ENCODE measurements at regions not wholly inside any gene's neighbourhood (a gene's known extent, or its start where the extent isn't known, plus 50 kb on each side); places are given as distances from the start of the nearest gene placed in this dataset.

- no peak overlapping the region for H3K23ac ChIP-seq (ENCODE audit: insufficient read length)
- DNase-seq (ENCODE audit: low read depth in 1 of 2, low spot score in 2 of 2): no peak
- H2BK20ac ChIP-seq (ENCODE audit: low read length): no peak overlapping the region
- H2AK5ac ChIP-seq (ENCODE audit: low read depth, low read length): no peak overlapping the region
- no peak overlapping the region for H4K5ac ChIP-seq (ENCODE audit: insufficient read length, low read depth, low read length)
- no peak overlapping the region for H4K91ac ChIP-seq (replicated peaks; ENCODE audit: insufficient read length, low read length)
- no peaks in the 10 kb centered on the region for H3K4me1 ChIP-seq (replicated peaks in 1 of 4; ENCODE audit: control insufficient read depth in 3 of 4, insufficient read depth in 4 of 4, low read length in 3 of 4)
- POLR2A ChIA-PET (ENCODE audit: partially characterized antibody): no interaction called here
- no peak overlapping the region for H3K4me3 ChIP-seq (ENCODE audit: extremely low read depth in 1 of 4, insufficient read depth in 2 of 4, low read depth in 3 of 4, low read length in 4 of 4)
- H3K36me3 ChIP-seq (ENCODE audit: control insufficient read depth in 2 of 4, insufficient read depth in 4 of 4, low read length in 3 of 4): peaks cover 0 to under 1% (median 0%) of the 10 kb centered on the region in 4 experiments; a peak in 1 of 8 replicates
- no peaks in the 10 kb centered on the region for H3K79me1 ChIP-seq (ENCODE audit: low read depth, low read length)
- H2BK15ac ChIP-seq (ENCODE audit: low read length): no peak overlapping the region
- no peak for TF ChIP-seq TCF12 (IDR thresholded peaks at IDR 0.05; ENCODE audit: low read depth, low read length)
- no peak for TF ChIP-seq YY1 (IDR thresholded peaks at IDR 0.05; ENCODE audit: low read depth, low read length)
- TF ChIP-seq TAF1 (IDR thresholded peaks at IDR 0.05; ENCODE audit: low read depth, low read length): no peak
- no peak for TF ChIP-seq HDAC6 (IDR thresholded peaks at IDR 0.05; ENCODE audit: low read depth, low read length)
- no peak for TF ChIP-seq RNF2 (IDR thresholded peaks at IDR 0.05; ENCODE audit: borderline replicate concordance, low read depth, low read length, missing control alignments, poor library complexity, severe bottlenecking)
- CTCF ChIA-PET (ENCODE audit: partially characterized antibody): interaction anchor here (0.6 to 2.8 kb wide), 28 partner anchors 9 to 838 kb away, joined by 3 to 17 read pairs (median 3); no protein-coding TSS in a partner anchor
- no peak overlapping the region for H3K9ac ChIP-seq (replicated peaks in 1 of 4; ENCODE audit: extremely low read depth in 1 of 4, low read depth in 3 of 4, low read length in 3 of 4)
- no peaks in the 10 kb centered on the region for H3K27me3 ChIP-seq (replicated peaks in 1 of 4; ENCODE audit: control insufficient read depth in 3 of 4, extremely low read depth in 1 of 4, insufficient read depth in 3 of 4, low read length in 3 of 4)
- H3K56ac ChIP-seq (replicated peaks; ENCODE audit: insufficient read length, low read depth, low read length): no peak overlapping the region
- H4K8ac ChIP-seq (ENCODE audit: extremely low read depth, insufficient read depth, low read length): no peak overlapping the region
- H3K23me2 ChIP-seq (ENCODE audit: low read depth, low read length): no peaks in the 10 kb centered on the region
- H2BK5ac ChIP-seq (ENCODE audit: low read depth, low read length): no peak overlapping the region
- no peak overlapping the region for H3K14ac ChIP-seq (ENCODE audit: insufficient read length)
- FAIRE-seq: no peak
- H3K4me2 ChIP-seq (ENCODE audit: insufficient read depth in 1 of 2, low read depth in 2 of 2, low read length in 2 of 2): no peak overlapping the region
- H3K79me2 ChIP-seq (ENCODE audit: control insufficient read depth in 1 of 2, insufficient read depth in 2 of 2, low read length in 2 of 2): no peaks in the 10 kb centered on the region
- no peak overlapping the region for H3K4ac ChIP-seq (replicated peaks; ENCODE audit: insufficient read length, low read depth, low read length)
- no peak overlapping the region for H2BK12ac ChIP-seq (ENCODE audit: low read depth, low read length)
- whole genome bisulfite sequencing, 2 experiments (ENCODE audit: extremely low coverage in 1 of 2, insufficient coverage in 1 of 2, insufficient read length in 1 of 2, insufficient replicate concordance in 2 of 2, low coverage in 1 of 2, low lambda C conversion rate in 2 of 2, missing lambda C conversion rate in 1 of 2): 88% methylated on average over 3 of the region's 3 CpGs; no CpG with 5 or more reads in 1 of the 2 experiments
- no peak overlapping the region for H2AFZ ChIP-seq (ENCODE audit: low read length)
- no peak overlapping the region for H3K27ac ChIP-seq (ENCODE audit: low read depth, low read length)
- H2BK120ac ChIP-seq (replicated peaks; ENCODE audit: low read depth, low read length): no peak overlapping the region
- no peak overlapping the region for H3K18ac ChIP-seq (ENCODE audit: extremely low read depth, low read length)
- no peaks in the 10 kb centered on the region for H4K20me1 ChIP-seq (replicated peaks in 1 of 2; ENCODE audit: control insufficient read depth in 1 of 2, insufficient read depth in 2 of 2, low read length in 2 of 2)
- H3K9me3 ChIP-seq (ENCODE audit: insufficient read depth in 2 of 2, low read depth in 1 of 2, low read length in 1 of 2): peaks cover 7 to 14% of the 10 kb centered on the region in 2 experiments
Measured at GRCh38 chr9:84403288-84403687, 62.7 kb upstream of the SLC28A3 start.

All from H1 (cell line).